CD8-positive, alpha-beta memory T cell (primary cell): ENCODE measurements at regions not wholly inside any gene's neighbourhood (a gene's known extent, or its start where the extent isn't known, plus 50 kb on each side); places are given as distances from the start of the nearest gene placed in this dataset.

Experiments used
- CTCF ChIA-PET: fragments of 350-600 bp; sonication (Branson Sonifier 250); formaldehyde crosslinking; loops from one replicate; lab custom pipeline; 2021; ENCODE audit warnings: antibody characterized with exemption; lab: Charles Lee
- POLR2A ChIA-PET: fragments of 350-600 bp; sonication (Branson Sonifier 250); formaldehyde crosslinking; loops from one replicate; lab custom pipeline; 2021; ENCODE audit warnings: antibody characterized with exemption; lab: Charles Lee
- DNase-seq, 5 donors: peaks; one replicate each; pipeline versions ENCODE4 v3.0.0 to v3.0.0-alpha.2; 2020 to 2022; ENCODE audit warnings: mixed read lengths in 1 of 5
- H3K27ac ChIP-seq: one replicate; pipeline ENCODE4 v1.7.0; 2013; ENCODE audit warnings: low read depth, mild to moderate bottlenecking, low read length, moderate library complexity
- H3K27me3 ChIP-seq: 2 replicates; pipeline ENCODE4 v1.7.0; 2013; ENCODE audit warnings: low read length, mild to moderate bottlenecking; ENCODE audit not compliant: insufficient read depth, poor library complexity, severe bottlenecking
- H3K36me3 ChIP-seq: 2 replicates; pipeline ENCODE4 v1.7.0; 2013; ENCODE audit warnings: mild to moderate bottlenecking, low read length, moderate library complexity; ENCODE audit not compliant: insufficient read depth
- H3K4me1 ChIP-seq: 2 replicates; pipeline ENCODE4 v1.7.0; 2013; ENCODE audit warnings: mild to moderate bottlenecking, low read length, moderate library complexity; ENCODE audit not compliant: insufficient read depth
- H3K4me3 ChIP-seq: 2 replicates; pipeline ENCODE4 v1.7.0; 2013; ENCODE audit warnings: mild to moderate bottlenecking, low read length
- H3K9me3 ChIP-seq: 2 replicates; pipeline ENCODE4 v1.7.0; 2013; ENCODE audit warnings: mild to moderate bottlenecking, low read length
- H3K27ac Mint-ChIP-seq, 8 donors: one replicate each; pipeline ENCODE4 v1.8.0; 2020 to 2021; ENCODE audit warnings: mixed read lengths in 8 of 8, mild to moderate bottlenecking in 6 of 8, inconsistent platforms in 3 of 8, moderate library complexity in 3 of 8
- H3K27me3 Mint-ChIP-seq, 2 donors: one replicate each; pipeline ENCODE4 v1.8.0; 2020 to 2021; ENCODE audit warnings: mixed read lengths in 2 of 2, mild to moderate bottlenecking in 1 of 2, moderate library complexity in 1 of 2
- H3K36me3 Mint-ChIP-seq, 3 donors: one replicate each; pipeline ENCODE4 v1.8.0; 2020 to 2021; ENCODE audit warnings: mixed read lengths in 3 of 3, inconsistent platforms in 1 of 3, mild to moderate bottlenecking in 1 of 3
- H3K4me1 Mint-ChIP-seq, 3 donors: one replicate each; pipeline ENCODE4 v1.8.0; 2020 to 2021; ENCODE audit warnings: mixed read lengths in 3 of 3, inconsistent platforms in 1 of 3, mild to moderate bottlenecking in 1 of 3
- H3K4me3 Mint-ChIP-seq, 7 donors: one replicate each; pipeline ENCODE4 v1.8.0; 2020 to 2021; ENCODE audit warnings: mixed read lengths in 7 of 7, mild to moderate bottlenecking in 6 of 7, moderate library complexity in 4 of 7, inconsistent platforms in 2 of 7
- H3K9me3 Mint-ChIP-seq, 5 donors: one replicate each; pipeline ENCODE4 v1.8.0; 2020 to 2022; ENCODE audit warnings: mixed read lengths in 5 of 5, mild to moderate bottlenecking in 3 of 5, moderate library complexity in 2 of 5, inconsistent platforms in 1 of 5

- ChIA-PET POLR2A (no interaction called here), CTCF (no interaction called here)
- Histone ChIP-seq H3K27ac (no peak overlapping the region), H3K4me3 (no peak overlapping the region), H3K4me1 (no peaks in the 10 kb centered on the region), H3K36me3 (no peaks in the 10 kb centered on the region), H3K27me3 (no peaks in the 10 kb centered on the region), H3K9me3 (no peaks in the 10 kb centered on the region)
- Mint-ChIP-seq H3K4me3 (no peak overlapping the region), H3K27ac (no peak overlapping the region), H3K9me3 (peaks cover 1 to 17% (median 11%) of the 10 kb centered on the region in 5 donors), H3K27me3 (no peaks in the 10 kb centered on the region), H3K36me3 (no peaks in the 10 kb centered on the region), H3K4me1 (no peaks in the 10 kb centered on the region)
- no peak for DNase-seq
These were observed 112.5 kb upstream of the ZFP42 start for GRCh38 chr4:187883049-187883448.

GRCh38 chr4:187883836-187884475 lies 111.6 kb upstream of the ZFP42 start:
- H3K27me3 ChIP-seq = no peaks in the 10 kb centered on the region
- H3K4me1 ChIP-seq = no peaks in the 10 kb centered on the region
- ChIA-PET POLR2A (no interaction called here), CTCF (no interaction called here)
- H3K36me3 ChIP-seq = no peaks in the 10 kb centered on the region
- H3K4me3 Mint-ChIP-seq = no peak overlapping the region
- no peaks in the 10 kb centered on the region for H3K27me3 Mint-ChIP-seq
- DNase-seq = no peak
- H3K27ac ChIP-seq = no peak overlapping the region
- H3K4me1 Mint-ChIP-seq = no peaks in the 10 kb centered on the region
- no peaks in the 10 kb centered on the region for H3K36me3 Mint-ChIP-seq
- no peaks in the 10 kb centered on the region for H3K9me3 ChIP-seq
- H3K9me3 Mint-ChIP-seq = peaks cover 4 to 15% (median 8%) of the 10 kb centered on the region in 5 donors
- no peak overlapping the region for H3K4me3 ChIP-seq
- H3K27ac Mint-ChIP-seq = no peak overlapping the region

- no peak overlapping the region for H3K4me3 ChIP-seq
- no peaks in the 10 kb centered on the region for H3K4me1 Mint-ChIP-seq
- POLR2A ChIA-PET = no interaction called here
- no peaks in the 10 kb centered on the region for H3K4me1 ChIP-seq
- no peaks in the 10 kb centered on the region for H3K36me3 ChIP-seq
- no peaks in the 10 kb centered on the region for H3K27me3 ChIP-seq
- DNase-seq = no peak
- no peak overlapping the region for H3K27ac ChIP-seq
- H3K4me3 Mint-ChIP-seq = no peak overlapping the region
- no peaks in the 10 kb centered on the region for H3K27me3 Mint-ChIP-seq
- no peaks in the 10 kb centered on the region for H3K9me3 ChIP-seq
- CTCF ChIA-PET = no interaction called here
- H3K27ac Mint-ChIP-seq = no peak overlapping the region
- H3K9me3 Mint-ChIP-seq = peaks cover 3 to 21% (median 9%) of the 10 kb centered on the region in 5 donors
- no peaks in the 10 kb centered on the region for H3K36me3 Mint-ChIP-seq
These were observed 107.7 kb upstream of the ZFP42 start for GRCh38 chr4:187887906-187888305.

GRCh38 chr4:187889651-187890050 lies 105.9 kb upstream of the ZFP42 start:
- Mint-ChIP-seq H3K36me3 (peaks cover 0 to 2% (median 0%) of the 10 kb centered on the region in 3 donors), H3K4me3 (no peak overlapping the region), H3K9me3 (peaks cover 4 to 31% (median 8%) of the 10 kb centered on the region in 5 donors), H3K27ac (no peak overlapping the region), H3K4me1 (no peaks in the 10 kb centered on the region), H3K27me3 (no peaks in the 10 kb centered on the region)
- H3K9me3 ChIP-seq = no peaks in the 10 kb centered on the region
- no peak for DNase-seq
- CTCF ChIA-PET = no interaction called here
- H3K4me1 ChIP-seq = no peaks in the 10 kb centered on the region
- POLR2A ChIA-PET = no interaction called here
- H3K4me3 ChIP-seq = no peak overlapping the region
- no peak overlapping the region for H3K27ac ChIP-seq
- H3K27me3 ChIP-seq = no peaks in the 10 kb centered on the region
- no peaks in the 10 kb centered on the region for H3K36me3 ChIP-seq

- ChIA-PET POLR2A (no interaction called here), CTCF (no interaction called here)
- Mint-ChIP-seq H3K4me1 (no peaks in the 10 kb centered on the region), H3K27me3 (no peaks in the 10 kb centered on the region), H3K9me3 (peaks cover 5 to 22% (median 6%) of the 10 kb centered on the region in 5 donors), H3K4me3 (no peak overlapping the region), H3K36me3 (peaks cover 0 to 2% (median 0%) of the 10 kb centered on the region in 3 donors), H3K27ac (no peak overlapping the region)
- Histone ChIP-seq H3K27me3 (no peaks in the 10 kb centered on the region), H3K27ac (no peak overlapping the region), H3K36me3 (no peaks in the 10 kb centered on the region), H3K9me3 (no peaks in the 10 kb centered on the region), H3K4me3 (no peak overlapping the region), H3K4me1 (no peaks in the 10 kb centered on the region)
- DNase-seq = no peak
These were observed 102.2 kb upstream of the ZFP42 start for GRCh38 chr4:187893418-187893817.

- POLR2A ChIA-PET = no interaction called here
- H3K4me3 ChIP-seq = no peak overlapping the region
These were observed 92.5 kb upstream of the ZFP42 start for GRCh38 chr4:187903106-187903505.

GRCh38 chr4:187903700-187904099 lies 91.9 kb upstream of the ZFP42 start:
- H3K4me3 ChIP-seq = no peak overlapping the region
- ChIA-PET POLR2A (no interaction called here), CTCF (no interaction called here)
- no peak for DNase-seq
- H3K4me1 ChIP-seq = no peaks in the 10 kb centered on the region
- Mint-ChIP-seq H3K4me1 (no peaks in the 10 kb centered on the region), H3K4me3 (no peak overlapping the region), H3K9me3 (peaks cover 4 to 27% (median 8%) of the 10 kb centered on the region in 5 donors), H3K27ac (no peak overlapping the region), H3K36me3 (no peaks in the 10 kb centered on the region), H3K27me3 (no peaks in the 10 kb centered on the region)
- H3K27ac ChIP-seq = no peak overlapping the region
- no peaks in the 10 kb centered on the region for H3K9me3 ChIP-seq
- no peaks in the 10 kb centered on the region for H3K27me3 ChIP-seq
- no peaks in the 10 kb centered on the region for H3K36me3 ChIP-seq

More at GRCh38 chr4:187903106-187903505, 92.5 kb upstream of the ZFP42 start:
- Mint-ChIP-seq H3K27me3 (no peaks in the 10 kb centered on the region), H3K4me3 (no peak overlapping the region), H3K27ac (no peak overlapping the region), H3K4me1 (no peaks in the 10 kb centered on the region), H3K36me3 (no peaks in the 10 kb centered on the region), H3K9me3 (peaks cover 4 to 29% (median 8%) of the 10 kb centered on the region in 5 donors)
- H3K27ac ChIP-seq = no peak overlapping the region
- no peaks in the 10 kb centered on the region for H3K4me1 ChIP-seq
- H3K27me3 ChIP-seq = no peaks in the 10 kb centered on the region
- DNase-seq = no peak
- H3K36me3 ChIP-seq = no peaks in the 10 kb centered on the region
- CTCF ChIA-PET = no interaction called here
- H3K9me3 ChIP-seq = no peaks in the 10 kb centered on the region

- CTCF ChIA-PET = no interaction called here
- H3K9me3 Mint-ChIP-seq = peaks cover 0 to 10% (median 7%) of the 10 kb centered on the region in 5 donors
These were observed 87.5 kb upstream of the ZFP42 start for GRCh38 chr4:187908079-187908561.

More at GRCh38 chr4:187908079-187908561, 87.5 kb upstream of the ZFP42 start:
- Histone ChIP-seq H3K27me3 (no peaks in the 10 kb centered on the region), H3K36me3 (no peaks in the 10 kb centered on the region), H3K27ac (no peak overlapping the region), H3K4me1 (no peaks in the 10 kb centered on the region), H3K9me3 (no peaks in the 10 kb centered on the region), H3K4me3 (no peak overlapping the region)
- Mint-ChIP-seq H3K27me3 (no peaks in the 10 kb centered on the region), H3K4me3 (no peak overlapping the region), H3K27ac (no peak overlapping the region), H3K36me3 (no peaks in the 10 kb centered on the region), H3K4me1 (no peaks in the 10 kb centered on the region)
- no peak for DNase-seq
- POLR2A ChIA-PET = no interaction called here
